GM12864 (cell line): ENCODE measurements at regions not wholly inside any gene's neighbourhood (a gene's known extent, or its start where the extent isn't known, plus 50 kb on each side); places are given as distances from the start of the nearest gene placed in this dataset.

Experiments used
- DNase-seq: peaks from one replicate; pipeline ENCODE4 v3.0.0-alpha.2; 2011; ENCODE audit warnings: low read depth
- H3K4me3 ChIP-seq: 2 replicates; pipeline ENCODE4 v1.5.1; 2011; ENCODE audit warnings: mild to moderate bottlenecking, low read depth, low read length, control low read depth
- CTCF ChIP-seq: IDR thresholded peaks from 2 replicates; pipeline ENCODE4 v1.5.1; 2011; ENCODE audit warnings: low read depth, mild to moderate bottlenecking, moderate library complexity, low read length, control low read depth, inconsistent platforms; ENCODE audit errors: missing control alignments

GRCh38 chr13:87889254-87889653, 218.1 kb downstream of the SLITRK5 start:
- TF ChIP-seq CTCF, result no peak
- no peak overlapping the region for H3K4me3 ChIP-seq
- DNase-seq, result no peak

DNA sequence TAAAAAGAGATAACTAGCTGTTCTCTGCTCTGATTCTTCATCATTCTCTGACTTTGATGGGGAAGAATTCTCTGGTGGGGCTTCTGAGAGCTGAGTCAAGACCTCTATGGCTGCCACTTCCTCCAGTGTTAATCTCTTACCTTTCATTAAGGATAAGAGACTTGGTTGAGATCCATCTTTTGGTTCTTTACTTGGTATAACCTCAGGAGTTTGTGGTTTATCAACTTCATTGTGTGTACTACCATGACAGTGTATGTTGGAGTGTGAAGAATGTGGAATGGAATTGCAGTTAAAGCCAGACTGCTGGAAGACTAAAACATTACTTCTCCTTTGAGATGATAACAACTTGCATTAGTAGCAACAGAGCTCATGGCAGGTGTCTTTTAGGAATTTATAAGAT, 222.0 kb downstream of the SLITRK5 start:
- DNase-seq, result no peak
- TF ChIP-seq CTCF, result no peak
- H3K4me3 ChIP-seq, result no peak overlapping the region

DNA sequence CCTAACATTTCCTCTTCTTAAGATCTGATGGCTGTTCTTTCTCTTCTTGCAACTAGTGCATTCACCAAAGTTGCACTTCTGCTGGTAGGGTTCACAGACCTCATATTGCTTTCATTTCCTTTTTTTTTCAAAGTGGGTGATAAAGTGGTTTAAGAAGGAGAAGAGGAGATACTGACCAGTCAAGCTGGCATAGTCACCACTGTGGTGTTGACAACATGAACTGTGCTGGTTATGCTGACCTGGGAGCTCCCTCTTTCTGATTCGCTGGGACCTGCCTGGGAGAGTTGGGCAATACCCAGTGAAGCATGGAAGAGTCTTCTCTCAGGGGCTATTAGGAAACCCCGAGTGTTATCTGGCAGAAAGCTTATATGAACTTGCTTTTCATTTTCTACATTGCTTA, 222.9 kb downstream of the SLITRK5 start:
- H3K4me3 ChIP-seq, result no peak overlapping the region
- DNase-seq, result no peak
- no peak for TF ChIP-seq CTCF

DNA sequence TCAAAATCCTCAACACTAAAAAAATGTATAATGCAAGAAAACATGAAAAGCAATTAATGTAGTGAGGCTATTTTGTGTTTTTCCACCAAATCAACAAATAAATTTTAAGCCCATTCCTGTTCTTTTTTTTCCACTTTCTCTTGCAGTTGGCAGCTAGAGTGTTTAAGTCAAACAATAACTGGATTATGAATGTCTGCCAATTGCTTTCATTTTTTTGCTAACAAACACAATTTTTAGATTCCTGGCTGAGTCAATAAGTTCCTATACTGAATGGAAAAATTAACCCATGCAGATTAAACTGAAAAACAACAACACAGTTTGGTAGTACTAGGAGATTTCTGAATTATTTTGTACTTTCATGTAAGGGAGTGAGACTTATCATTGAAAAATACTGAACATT, 232.4 kb downstream of the SLITRK5 start:
- no peak for DNase-seq
- no peak for TF ChIP-seq CTCF

GRCh38 chr13:87906411-87906810, 235.2 kb downstream of the SLITRK5 start:
- no peak overlapping the region for H3K4me3 ChIP-seq
- TF ChIP-seq CTCF, result no peak
- no peak for DNase-seq

More for the DNA sequence above, 232.4 kb downstream of the SLITRK5 start:
- no peak overlapping the region for H3K4me3 ChIP-seq

DNA sequence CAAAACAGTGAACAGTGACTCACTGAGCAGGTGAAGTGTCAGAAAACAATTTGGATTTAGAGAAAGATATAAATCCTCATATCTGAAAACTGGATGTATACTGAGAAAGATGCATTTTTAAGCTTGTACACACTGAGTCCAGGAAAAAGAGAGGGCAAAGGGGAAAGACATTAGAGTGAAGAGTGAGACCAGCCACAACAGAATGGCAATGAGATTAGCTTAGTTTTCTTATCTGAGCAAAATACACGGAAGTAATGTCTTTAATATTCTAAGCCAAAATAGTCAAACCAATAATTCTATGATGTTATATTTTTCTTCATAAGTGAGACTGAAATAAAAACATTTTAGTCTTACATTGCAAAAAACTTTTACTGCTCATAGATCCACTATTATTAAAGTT, 236.0 kb downstream of the SLITRK5 start:
- DNase-seq, result no peak
- TF ChIP-seq CTCF, result no peak
- no peak overlapping the region for H3K4me3 ChIP-seq

GRCh38 chr13:87919956-87920355, 248.8 kb downstream of the SLITRK5 start:
- no peak overlapping the region for H3K4me3 ChIP-seq
- no peak for DNase-seq
- TF ChIP-seq CTCF, result no peak
